WERI-Rb-1 (cell line): ENCODE measurements at regions not wholly inside any gene's neighbourhood (a gene's known extent, or its start where the extent isn't known, plus 50 kb on each side); places are given as distances from the start of the nearest gene placed in this dataset.

Experiments used
- DNase-seq: peaks from one replicate; pipeline ENCODE4 v3.0.0-alpha.2; 2020
- H3K27ac ChIP-seq: fragments of 250-450 bp; sonication (Bioruptor Pico); 2 replicates; pipeline ENCODE4 v1.5.1; 2020; ENCODE audit warnings: mild to moderate bottlenecking, moderate library complexity
- H3K27me3 ChIP-seq: fragments of 250-450 bp; sonication (Bioruptor Pico); 2 replicates; pipeline ENCODE4 v1.5.1; 2021; ENCODE audit warnings: mild to moderate bottlenecking, low read depth, moderate library complexity; ENCODE audit not compliant: insufficient read depth, severe bottlenecking
- H3K36me3 ChIP-seq: fragments of 250-450 bp; sonication (Bioruptor Pico); 2 replicates; pipeline ENCODE4 v1.5.1; 2020; ENCODE audit warnings: mild to moderate bottlenecking, moderate library complexity
- H3K4me3 ChIP-seq: 2 replicates; pipeline ENCODE4 v1.5.1; 2011; ENCODE audit warnings: low read depth, mild to moderate bottlenecking, control low read depth, low read length
- H3K9me3 ChIP-seq: fragments of 250-450 bp; sonication (Bioruptor Pico); 2 replicates; pipeline ENCODE4 v1.5.1; 2021; ENCODE audit warnings: mild to moderate bottlenecking, moderate library complexity; ENCODE audit not compliant: severe bottlenecking
- CTCF ChIP-seq: IDR thresholded peaks from 2 replicates; pipeline ENCODE4 v1.5.1; 2011; ENCODE audit warnings: low read depth, mild to moderate bottlenecking, control low read depth, inconsistent platforms, low read length

- H3K4me3 ChIP-seq: no peak overlapping the region
- no peak for DNase-seq
- no peak for TF ChIP-seq CTCF
- no peak overlapping the region for H3K27ac ChIP-seq
- no peaks in the 10 kb centered on the region for H3K27me3 ChIP-seq
- H3K9me3 ChIP-seq: no peaks in the 10 kb centered on the region
- no peaks in the 10 kb centered on the region for H3K36me3 ChIP-seq
Measured at GRCh38 chr2:133776936-133777573, 208.8 kb upstream of the NCKAP5 start.

- Histone ChIP-seq H3K4me3 (no peak overlapping the region), H3K9me3 (no peaks in the 10 kb centered on the region), H3K27ac (no peak overlapping the region), H3K27me3 (no peaks in the 10 kb centered on the region), H3K36me3 (no peaks in the 10 kb centered on the region)
- no peak for TF ChIP-seq CTCF
- no peak for DNase-seq
Measured at GRCh38 chr2:133777574-133777960, 209.3 kb upstream of the NCKAP5 start.

- no peaks in the 10 kb centered on the region for H3K9me3 ChIP-seq
- H3K4me3 ChIP-seq: no peak overlapping the region
- peak; percentile 64 for TF ChIP-seq CTCF
- no peaks in the 10 kb centered on the region for H3K36me3 ChIP-seq
- peak; percentile 60 for DNase-seq
- H3K27me3 ChIP-seq: no peaks in the 10 kb centered on the region
- no peak overlapping the region for H3K27ac ChIP-seq
Measured at GRCh38 chr2:133780099-133780996, 212.1 kb upstream of the NCKAP5 start.

- H3K4me3 ChIP-seq: no peak overlapping the region
- H3K9me3 ChIP-seq: no peaks in the 10 kb centered on the region
- no peaks in the 10 kb centered on the region for H3K27me3 ChIP-seq
- no peaks in the 10 kb centered on the region for H3K36me3 ChIP-seq
- H3K27ac ChIP-seq: no peak overlapping the region
- TF ChIP-seq CTCF: no peak
- DNase-seq: no peak
Measured at GRCh38 chr2:133780997-133781513, 212.8 kb upstream of the NCKAP5 start.

GRCh38 chr2:133787207-133787606 is 218.9 kb upstream of the NCKAP5 start:
- H3K9me3 ChIP-seq: no peaks in the 10 kb centered on the region
- H3K36me3 ChIP-seq: no peaks in the 10 kb centered on the region
- no peak for DNase-seq
- TF ChIP-seq CTCF: no peak
- H3K4me3 ChIP-seq: no peak overlapping the region
- H3K27ac ChIP-seq: no peak overlapping the region
- no peaks in the 10 kb centered on the region for H3K27me3 ChIP-seq
